AG08395 (cell line): ENCODE measurements at regions not wholly inside any gene's neighbourhood (a gene's known extent, or its start where the extent isn't known, plus 50 kb on each side); places are given as distances from the start of the nearest gene placed in this dataset.
A peak's percentile ranks its signal among the peaks of the same experiment; 100 is the strongest.
"Not testable (repeated sequence)": the region's sequence is repeated elsewhere in the genome, so short reads cannot be mapped to it uniquely, and the experiment has no call there.

Source experiments
- DNase-seq: peaks from one replicate; pipeline ENCODE4 v3.0.0; 2012; ENCODE audit warnings: mixed read lengths, low spot score

DNA sequence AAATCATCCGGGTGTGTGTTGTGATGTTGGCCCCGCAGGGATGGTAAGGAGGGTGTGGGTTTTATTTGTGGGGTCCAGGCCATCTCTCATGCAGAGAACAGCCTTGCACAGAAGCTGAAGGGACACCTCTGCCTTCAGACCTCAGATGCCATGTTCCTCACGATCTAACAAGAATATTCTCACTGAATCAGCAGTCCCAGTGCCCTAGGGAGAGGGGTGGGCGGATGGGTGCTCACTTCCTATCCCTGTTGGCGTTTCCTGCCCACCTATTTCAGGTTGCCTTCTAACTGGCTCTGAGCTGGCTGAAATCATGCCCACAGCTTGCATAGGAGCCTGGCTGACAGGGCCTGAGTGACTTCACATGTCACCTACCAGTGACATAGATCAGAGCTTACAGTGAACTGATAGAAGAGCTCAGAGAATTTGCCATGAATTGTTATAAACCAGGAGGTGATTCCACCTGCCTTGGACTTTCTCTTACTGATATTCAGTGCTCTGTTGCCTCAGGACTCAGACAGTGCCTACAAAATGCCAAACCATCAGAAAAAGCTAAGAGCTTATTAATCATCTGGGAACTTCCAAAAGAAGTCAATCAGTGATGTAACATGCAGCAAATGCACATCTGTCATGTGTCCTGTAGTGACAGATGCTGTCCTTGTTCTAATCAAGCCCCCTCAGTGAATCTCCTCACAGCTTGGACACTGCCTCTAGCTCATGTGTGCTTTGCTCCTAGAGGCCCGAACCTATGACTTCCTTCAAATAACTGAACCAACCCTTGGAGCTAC lies 186.8 kb upstream of the ADRA1D start:
- DNase-seq, result no peak

DNA sequence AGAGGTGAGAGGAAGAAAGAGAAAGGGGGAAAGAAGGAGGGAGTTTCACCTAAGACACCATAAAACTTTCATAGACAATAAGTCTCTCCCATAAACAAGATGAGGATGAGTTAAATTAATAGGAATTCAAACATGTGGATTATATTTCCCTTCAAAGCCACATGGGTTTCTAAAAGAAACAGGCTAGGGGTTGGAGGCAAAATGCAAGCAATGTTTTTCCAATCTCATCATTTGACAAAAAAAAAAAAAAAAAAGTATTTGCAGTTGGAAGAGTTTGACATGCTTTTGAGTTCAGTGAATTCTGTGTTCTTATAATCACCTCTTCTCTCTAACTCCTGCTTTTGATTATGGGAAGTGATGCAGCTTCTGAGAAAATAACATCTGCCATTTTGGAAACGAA lies 186.1 kb upstream of the ADRA1D start:
- peak; percentile 72 for DNase-seq

DNA sequence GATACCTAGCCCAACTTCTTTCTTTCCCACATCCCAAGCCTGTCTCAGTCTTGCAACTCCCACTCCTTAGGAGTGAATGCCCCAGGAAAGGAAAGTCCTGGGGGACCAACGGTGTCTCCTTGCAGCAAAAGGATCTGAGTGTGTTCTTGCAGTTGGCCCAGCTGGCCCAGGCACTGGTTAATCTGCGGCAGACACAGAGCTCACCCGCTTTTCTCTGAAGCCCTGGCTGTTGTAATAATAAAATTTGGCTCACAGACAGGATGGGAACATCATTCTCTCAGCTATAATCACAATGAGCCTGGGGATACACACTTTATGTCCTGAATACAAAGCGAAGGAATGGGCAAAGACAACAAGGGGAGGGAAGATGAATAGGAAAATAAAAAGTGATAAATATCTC lies 185.6 kb upstream of the ADRA1D start:
- DNase-seq, result peak; percentile 65

DNA sequence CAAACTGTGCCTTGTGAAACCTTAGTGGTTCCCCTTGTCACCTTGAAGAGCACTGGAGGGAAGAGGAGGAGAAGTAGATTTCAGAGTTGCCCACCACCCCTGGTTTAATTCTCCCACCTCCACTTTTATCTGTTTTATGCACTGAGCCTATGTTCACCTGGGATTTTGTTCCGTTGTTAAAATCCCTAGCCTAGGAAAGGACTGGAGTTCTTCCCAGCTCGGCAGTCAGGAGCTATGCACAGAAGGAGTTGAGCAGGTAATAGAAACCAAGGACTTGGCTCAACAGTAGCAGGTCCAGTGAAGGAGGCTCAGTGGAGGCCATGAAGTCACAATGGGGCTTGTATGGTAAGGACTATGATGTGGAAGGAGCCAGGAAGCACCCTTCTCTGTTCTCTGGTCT lies 182.4 kb upstream of the ADRA1D start:
- DNase-seq, result no peak

- DNase-seq, result not testable (repeated sequence)
These were observed 181.7 kb upstream of the ADRA1D start for GRCh38 chr20:4430826-4431225.

DNA sequence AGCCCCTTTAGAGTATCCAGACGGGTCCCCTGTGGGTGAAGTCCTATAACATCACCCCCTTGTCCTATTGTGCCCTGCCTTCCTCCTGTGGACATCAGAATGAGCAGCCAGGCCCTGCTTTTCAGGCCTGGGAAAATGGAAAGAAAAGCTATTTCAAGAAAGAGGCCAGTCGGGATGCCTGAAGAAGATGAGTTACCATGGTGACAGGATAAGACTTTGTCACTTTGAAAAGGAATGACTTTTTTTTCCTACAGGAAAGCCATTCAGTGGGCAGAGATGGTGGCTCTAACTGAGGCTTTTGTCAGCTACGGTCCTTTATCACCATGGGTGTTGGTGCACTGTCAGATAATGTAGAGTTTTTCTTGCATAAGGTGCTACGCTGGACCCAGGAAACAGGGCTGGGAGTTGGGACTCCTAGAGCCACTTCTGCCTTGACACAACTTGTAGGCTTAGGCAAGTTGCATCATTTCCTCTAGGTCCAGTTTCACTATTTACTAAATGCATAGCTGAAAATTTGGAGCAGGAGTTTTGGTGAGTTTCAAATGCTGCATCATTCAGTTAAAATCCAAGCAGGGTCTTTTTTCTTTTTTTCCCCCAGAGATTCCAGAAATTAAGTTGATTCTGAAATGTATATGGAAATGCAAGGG lies 179.0 kb upstream of the ADRA1D start:
- DNase-seq, result no peak

GRCh38 chr20:4418141-4418540 lies 169.1 kb upstream of the ADRA1D start:
- DNase-seq, result no peak

DNA sequence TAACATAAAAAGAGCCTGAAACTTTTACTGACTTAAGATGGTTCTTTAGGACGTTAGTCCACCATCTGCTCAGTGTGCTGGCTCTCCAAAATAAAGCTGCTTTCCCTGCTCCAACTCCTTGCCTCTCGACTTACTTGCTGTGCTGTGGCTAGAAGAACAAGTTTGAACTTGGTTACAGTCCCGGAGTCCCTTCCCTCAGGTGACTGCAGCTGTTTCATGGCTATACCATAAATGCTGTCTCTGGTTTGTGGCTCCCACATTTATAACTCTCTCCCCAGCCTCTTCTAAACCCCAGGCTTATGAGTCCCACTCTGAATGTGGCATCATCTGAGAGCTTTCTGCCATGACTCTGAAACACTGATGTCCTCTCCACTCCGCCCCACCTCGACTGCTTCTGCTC lies 166.2 kb upstream of the ADRA1D start:
- no peak for DNase-seq

DNA sequence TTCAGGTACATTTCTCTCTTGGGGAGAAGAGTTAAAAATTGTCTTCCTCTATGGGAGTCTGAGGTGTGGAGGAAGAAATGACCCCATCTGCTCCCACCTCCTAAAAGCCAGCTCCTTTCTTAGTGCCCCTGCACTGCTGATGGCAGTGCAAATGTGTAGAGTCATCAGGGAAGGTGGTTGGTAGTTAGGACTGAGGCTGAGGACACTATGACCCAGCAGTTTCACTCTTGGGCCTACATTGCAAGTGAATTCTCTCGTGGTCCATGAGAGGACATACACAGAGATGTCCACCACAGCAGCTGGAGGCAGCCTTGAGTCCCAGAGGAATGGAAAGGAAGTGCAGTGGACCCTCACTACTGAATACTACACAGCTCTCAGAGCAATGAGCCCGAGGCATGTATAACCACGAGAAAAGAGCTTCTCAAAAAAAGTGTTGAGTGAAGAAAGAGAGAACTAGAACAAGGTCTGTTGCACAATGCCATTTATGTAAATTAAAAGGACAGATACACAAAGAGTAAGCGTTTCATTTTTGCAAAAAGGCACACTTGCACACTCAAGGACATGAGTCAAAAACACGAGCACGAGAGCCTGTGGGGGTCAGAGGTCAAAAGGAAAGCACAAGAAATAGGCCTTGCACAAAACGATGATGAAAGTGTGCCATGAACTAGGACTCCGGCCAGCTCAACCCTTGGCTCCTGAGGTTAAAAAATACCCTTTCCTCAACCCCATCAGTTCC lies 164.4 kb upstream of the ADRA1D start:
- DNase-seq, result no peak

GRCh38 chr20:4412216-4412615 lies 163.1 kb upstream of the ADRA1D start:
- DNase-seq, result no peak

DNA sequence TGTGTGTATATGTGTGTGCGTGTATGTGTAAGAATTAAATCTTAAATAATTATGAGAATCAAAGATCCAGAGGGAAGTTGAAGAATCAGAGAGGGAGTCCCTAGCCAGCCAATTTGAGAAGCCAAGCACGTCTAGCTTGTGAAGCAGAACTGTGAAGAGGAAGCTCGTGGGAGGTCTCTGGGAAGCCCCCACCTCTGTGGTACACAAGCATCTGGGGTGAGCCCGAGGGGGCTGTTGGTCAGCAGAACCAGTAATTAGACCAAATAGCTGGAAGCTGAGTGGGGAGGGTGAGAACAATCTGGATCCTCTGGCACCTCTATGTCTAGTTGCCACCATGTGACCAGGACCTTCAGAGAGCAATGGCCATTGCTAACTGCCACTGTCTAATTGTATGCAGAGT lies 162.7 kb upstream of the ADRA1D start:
- no peak for DNase-seq

DNA sequence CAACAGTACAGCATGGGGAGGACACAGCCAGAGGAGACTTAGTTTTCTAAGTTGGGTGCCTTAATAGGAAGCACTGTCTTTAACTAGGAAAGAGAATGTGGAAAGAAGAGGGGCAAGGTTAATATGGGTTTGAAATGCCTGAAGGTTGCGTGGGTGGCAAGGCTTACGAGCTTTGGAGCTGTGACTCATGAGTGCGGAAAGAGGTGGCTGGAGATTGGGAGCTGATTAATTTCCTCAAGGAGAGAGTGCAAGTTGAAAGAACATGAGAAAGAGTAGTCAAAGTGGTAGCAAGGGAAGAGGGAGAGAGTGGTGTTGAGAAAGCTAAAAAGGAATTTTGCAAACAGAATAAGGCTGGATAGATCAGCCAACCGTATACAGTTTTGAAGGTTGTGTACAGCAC lies 157.5 kb upstream of the ADRA1D start:
- peak; percentile 78 for DNase-seq

- DNase-seq, result peak; percentile 23
These were observed 152.5 kb upstream of the ADRA1D start for GRCh38 chr20:4401601-4402000.

DNA sequence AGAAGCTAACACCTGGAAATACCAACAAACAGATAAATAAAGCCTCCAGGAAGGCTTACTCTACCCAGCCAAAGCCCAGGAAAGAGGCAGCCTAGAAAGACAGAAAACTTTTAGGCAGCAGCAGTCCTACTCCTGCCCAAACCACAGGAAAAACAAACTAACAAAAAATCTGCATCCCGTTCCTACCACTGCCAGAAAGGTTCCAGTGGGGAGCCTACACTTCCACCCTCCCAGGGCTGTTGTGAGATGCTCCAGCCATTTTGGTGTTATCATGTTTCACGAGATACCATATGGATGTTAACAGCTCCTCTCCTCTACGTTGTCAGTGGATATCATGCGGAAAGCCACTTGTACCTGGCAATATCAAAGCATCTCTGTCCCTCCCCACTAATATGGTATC lies 135.9 kb upstream of the ADRA1D start:
- DNase-seq, result no peak

- peak; percentile 63 for DNase-seq
These were observed 134.9 kb upstream of the ADRA1D start for GRCh38 chr20:4383961-4384360.

DNA sequence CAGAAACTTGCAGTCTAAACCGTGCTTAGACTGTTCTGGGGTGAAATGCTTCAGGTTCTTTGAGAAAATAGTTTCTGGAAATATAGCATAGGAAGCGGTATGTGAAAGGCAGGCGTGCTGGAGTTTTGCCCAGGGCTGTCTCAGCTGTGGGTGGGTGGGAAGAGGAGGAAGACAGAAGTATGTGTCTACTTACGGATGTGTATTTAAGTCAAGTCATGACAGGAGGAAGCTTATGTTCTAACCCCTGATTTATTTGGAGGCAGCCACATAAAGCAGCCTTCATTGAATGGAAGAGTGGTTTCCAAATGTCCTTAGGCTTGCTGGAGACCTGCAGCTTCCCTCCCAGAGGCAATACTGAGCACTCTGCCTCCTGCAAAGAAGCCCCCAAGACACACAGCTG lies 126.8 kb upstream of the ADRA1D start:
- DNase-seq, result no peak

GRCh38 chr20:4373454-4373853 lies 124.4 kb upstream of the ADRA1D start:
- DNase-seq, result no peak

- DNase-seq, result no peak
These were observed 122.7 kb upstream of the ADRA1D start for GRCh38 chr20:4371623-4372251.

DNA sequence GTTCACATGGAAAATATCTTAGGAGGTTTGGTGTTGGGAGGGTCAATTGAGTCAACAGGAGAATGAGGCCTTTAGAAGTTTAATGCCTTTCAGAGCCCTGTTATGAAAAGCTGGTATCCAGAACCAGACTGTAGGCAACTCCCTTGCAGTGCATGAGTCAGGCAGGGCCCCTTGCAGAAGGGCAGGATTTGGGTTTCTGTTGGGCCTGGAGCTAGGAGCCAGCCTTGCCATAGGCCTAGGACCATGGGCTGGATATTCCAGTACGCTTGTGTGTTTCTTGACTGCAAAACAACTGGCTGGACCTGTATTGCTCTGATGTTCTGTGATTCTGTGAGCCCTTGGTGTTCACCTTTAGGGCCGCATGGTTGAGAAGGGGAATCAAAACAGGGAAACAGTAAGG lies 121.8 kb upstream of the ADRA1D start:
- no peak for DNase-seq

- DNase-seq, result no peak
These were observed 120.7 kb upstream of the ADRA1D start for GRCh38 chr20:4369798-4370124.

- no peak for DNase-seq
These were observed 120.2 kb upstream of the ADRA1D start for GRCh38 chr20:4369119-4369797.

DNA sequence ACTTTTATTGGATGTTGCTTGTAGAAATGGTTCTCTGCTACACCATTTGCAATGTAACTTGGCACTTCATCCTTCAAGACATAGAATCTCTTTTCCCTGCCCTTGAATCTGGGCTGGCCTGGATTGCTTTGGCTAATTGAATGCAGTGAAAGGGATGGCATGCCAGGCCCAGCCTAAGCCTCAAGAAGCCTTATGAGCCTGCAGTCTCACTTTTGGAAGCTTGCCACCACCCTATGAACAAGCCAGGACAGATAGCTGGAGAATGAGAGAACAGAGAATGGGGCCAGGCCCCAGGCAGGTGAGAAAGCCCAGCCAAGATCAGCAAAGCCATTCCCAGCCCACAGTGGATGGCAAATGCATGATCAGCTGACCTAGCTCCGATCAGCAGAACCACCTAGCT lies 117.0 kb upstream of the ADRA1D start:
- peak; percentile 26 for DNase-seq
